ENCODE measurements at regions not wholly inside any gene's neighbourhood (a gene's known extent, or its start where the extent isn't known, plus 50 kb on each side); places are given as distances from the start of the nearest gene placed in this dataset.

DNA sequence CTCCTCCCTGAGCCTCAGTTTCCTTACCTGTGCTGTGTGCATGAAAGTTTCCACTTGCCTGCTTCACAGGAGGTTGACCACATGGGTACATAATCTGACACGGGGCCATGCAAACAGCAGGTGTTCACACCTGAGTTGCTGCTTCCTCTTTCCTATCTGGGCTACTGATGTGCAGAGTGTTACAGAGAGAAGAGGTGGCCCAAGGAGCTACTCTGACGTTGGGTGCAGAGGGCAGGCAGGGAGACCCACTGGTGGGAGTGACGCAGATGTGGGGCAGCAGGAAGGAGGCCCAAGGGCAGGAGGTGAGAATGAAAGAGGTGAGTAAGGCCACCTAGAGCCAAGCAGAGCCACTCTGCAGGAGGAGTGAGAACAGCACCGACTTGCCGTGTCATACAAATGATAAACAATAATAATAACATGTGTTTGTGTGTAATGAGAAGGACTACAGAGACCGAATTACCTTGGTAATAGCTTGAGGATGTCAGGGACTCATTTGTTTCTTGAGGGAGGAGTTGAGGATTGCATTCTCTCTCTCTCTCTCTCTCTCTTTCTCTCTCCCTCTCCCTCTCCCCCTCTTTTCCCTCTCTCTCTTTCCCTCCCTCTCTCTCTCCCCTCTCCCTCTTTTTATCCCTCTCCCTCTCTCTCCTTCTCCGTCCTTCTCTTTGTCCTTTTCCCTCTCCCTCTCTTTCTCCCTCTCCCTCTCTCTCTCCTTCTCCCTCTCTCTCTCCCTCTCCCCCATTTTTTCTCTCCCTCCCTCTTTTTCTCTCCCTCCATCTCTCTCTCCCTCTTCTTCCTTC, 87.4 kb upstream of the IGSF21 start:
- TF ChIP-seq, protein P1, sequence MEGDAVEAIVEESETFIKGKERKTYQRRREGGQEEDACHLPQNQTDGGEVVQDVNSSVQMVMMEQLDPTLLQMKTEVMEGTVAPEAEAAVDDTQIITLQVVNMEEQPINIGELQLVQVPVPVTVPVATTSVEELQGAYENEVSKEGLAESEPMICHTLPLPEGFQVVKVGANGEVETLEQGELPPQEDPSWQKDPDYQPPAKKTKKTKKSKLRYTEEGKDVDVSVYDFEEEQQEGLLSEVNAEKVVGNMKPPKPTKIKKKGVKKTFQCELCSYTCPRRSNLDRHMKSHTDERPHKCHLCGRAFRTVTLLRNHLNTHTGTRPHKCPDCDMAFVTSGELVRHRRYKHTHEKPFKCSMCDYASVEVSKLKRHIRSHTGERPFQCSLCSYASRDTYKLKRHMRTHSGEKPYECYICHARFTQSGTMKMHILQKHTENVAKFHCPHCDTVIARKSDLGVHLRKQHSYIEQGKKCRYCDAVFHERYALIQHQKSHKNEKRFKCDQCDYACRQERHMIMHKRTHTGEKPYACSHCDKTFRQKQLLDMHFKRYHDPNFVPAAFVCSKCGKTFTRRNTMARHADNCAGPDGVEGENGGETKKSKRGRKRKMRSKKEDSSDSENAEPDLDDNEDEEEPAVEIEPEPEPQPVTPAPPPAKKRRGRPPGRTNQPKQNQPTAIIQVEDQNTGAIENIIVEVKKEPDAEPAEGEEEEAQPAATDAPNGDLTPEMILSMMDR (IDR thresholded peaks at IDR 0.05; ENCODE audit: insufficient read depth, low read length, poor library complexity, severe bottlenecking) = no peak
- no peak for TF ChIP-seq EZH2phosphoT487 (conservative IDR thresholded peaks at IDR 0.05; ENCODE audit: low read length)

Data from SU-DHL-6 (cell line).